Inferior parietal cortex (tissue), 1 donor: ENCODE measurements at regions not wholly inside any gene's neighbourhood (a gene's known extent, or its start where the extent isn't known, plus 50 kb on each side); places are given as distances from the start of the nearest gene placed in this dataset.

Experiments
- DNase-seq: peaks from one replicate; pipeline ENCODE4 v3.0.0-alpha.2; 2016; ENCODE audit errors: extremely low spot score

GRCh38 chr7:110129159-110129558 lies 961.8 kb upstream of the LRRN3 start:
- DNase-seq: no peak

GRCh38 chr7:110130669-110131068 lies 960.3 kb upstream of the LRRN3 start:
- no peak for DNase-seq

- DNase-seq: no peak
Observed at GRCh38 chr7:110131344-110131743, 959.6 kb upstream of the LRRN3 start.

- no peak for DNase-seq
Observed at GRCh38 chr7:110139056-110139455, 951.9 kb upstream of the LRRN3 start.

- DNase-seq: no peak
Observed at GRCh38 chr7:110142939-110143526, 947.9 kb upstream of the LRRN3 start.

GRCh38 chr7:110144599-110144998 lies 946.3 kb upstream of the LRRN3 start:
- no peak for DNase-seq

- DNase-seq: no peak
Observed at GRCh38 chr7:110148054-110148453, 942.9 kb upstream of the LRRN3 start.

GRCh38 chr7:110153222-110153621 lies 937.7 kb upstream of the LRRN3 start:
- no peak for DNase-seq

- no peak for DNase-seq
Observed at GRCh38 chr7:110156511-110156910, 934.4 kb upstream of the LRRN3 start.

GRCh38 chr7:110157631-110158362 lies 933.1 kb upstream of the LRRN3 start:
- DNase-seq: no peak

GRCh38 chr7:110168010-110168409 lies 922.9 kb upstream of the LRRN3 start:
- DNase-seq: no peak

GRCh38 chr7:110170841-110171240 lies 920.1 kb upstream of the LRRN3 start:
- DNase-seq: no peak

- DNase-seq: no peak
Observed at GRCh38 chr7:110177463-110177862, 913.5 kb upstream of the LRRN3 start.

GRCh38 chr7:110179037-110179436 lies 911.9 kb upstream of the LRRN3 start:
- DNase-seq: no peak

GRCh38 chr7:110181768-110182167 lies 909.2 kb upstream of the LRRN3 start:
- DNase-seq: no peak

- DNase-seq: no peak
Observed at GRCh38 chr7:110186334-110186733, 904.6 kb upstream of the LRRN3 start.

- DNase-seq: no peak
Observed at GRCh38 chr7:110187877-110188554, 902.9 kb upstream of the LRRN3 start.

GRCh38 chr7:110204527-110204926 lies 886.4 kb upstream of the LRRN3 start:
- DNase-seq: no peak

- DNase-seq: no peak
Observed at GRCh38 chr7:110205899-110206298, 885.0 kb upstream of the LRRN3 start.

GRCh38 chr7:110209884-110210283 lies 881.0 kb upstream of the LRRN3 start:
- no peak for DNase-seq

GRCh38 chr7:110210941-110211608 lies 879.9 kb upstream of the LRRN3 start:
- DNase-seq: no peak

- DNase-seq: no peak
Observed at GRCh38 chr7:110224643-110225042, 866.3 kb upstream of the LRRN3 start.

GRCh38 chr7:110246118-110246517 lies 844.8 kb upstream of the LRRN3 start:
- no peak for DNase-seq
